SK-N-MC (cell line): ENCODE measurements at regions not wholly inside any gene's neighbourhood (a gene's known extent, or its start where the extent isn't known, plus 50 kb on each side); places are given as distances from the start of the nearest gene placed in this dataset.
"Not testable (repeated sequence)": the region's sequence is repeated elsewhere in the genome, so short reads cannot be mapped to it uniquely, and the experiment has no call there.

Experiments
- EZH2 ChIP-seq: fragments of 200-600 bp; sonication (generic); IDR thresholded peaks from one replicate; pipeline ENCODE4 v1.6.1; 2017; ENCODE audit warnings: antibody characterized with exemption
- POLR2AphosphoS5 ChIP-seq: IDR thresholded peaks from 2 replicates; pipeline ENCODE4 v1.6.1; 2012; ENCODE audit warnings: mild to moderate bottlenecking, low read depth, low read length, borderline replicate concordance

- not testable (repeated sequence) for TF ChIP-seq POLR2AphosphoS5, EZH2
Measured at GRCh38 chr11:81227409-81227808, 1506.3 kb downstream of the FAM181B start.
